Ishikawa (cell line): ENCODE measurements at regions not wholly inside any gene's neighbourhood (a gene's known extent, or its start where the extent isn't known, plus 50 kb on each side); places are given as distances from the start of the nearest gene placed in this dataset.

ENCODE experiments used
- CEBPB ChIP-seq: IDR thresholded peaks from 2 replicates; pipeline ENCODE4 v1.6.1; 2012
- CREB1 ChIP-seq: IDR thresholded peaks from 2 replicates; pipeline ENCODE4 v1.6.1; 2012; ENCODE audit warnings: low read depth
- EGR1 ChIP-seq: IDR thresholded peaks from 2 replicates; pipeline ENCODE4 v1.6.1; 2012
- EP300 ChIP-seq: IDR thresholded peaks from 2 replicates; pipeline ENCODE4 v1.6.1; 2012; ENCODE audit warnings: borderline replicate concordance
- FOXM1 ChIP-seq: IDR thresholded peaks from 2 replicates; pipeline ENCODE4 v1.6.1; 2012; ENCODE audit warnings: low read depth, borderline replicate concordance
- NFIC ChIP-seq: IDR thresholded peaks from 2 replicates; pipeline ENCODE4 v1.6.1; 2012
- RAD21 ChIP-seq: IDR thresholded peaks from 2 replicates; pipeline ENCODE4 v1.6.1; 2012; ENCODE audit warnings: low read depth
- TAF1 ChIP-seq: IDR thresholded peaks from 2 replicates; pipeline ENCODE4 v1.6.1; 2012; ENCODE audit warnings: low read depth, mild to moderate bottlenecking
- TCF12 ChIP-seq: IDR thresholded peaks from 2 replicates; pipeline ENCODE4 v1.6.1; 2012; ENCODE audit warnings: low read depth
- TEAD4 ChIP-seq: IDR thresholded peaks from 2 replicates; pipeline ENCODE4 v1.6.1; 2012
- YY1 ChIP-seq: IDR thresholded peaks from 2 replicates; pipeline ENCODE4 v1.6.1; 2012; ENCODE audit warnings: low read depth
- TF ChIP-seq, protein P1 (sequence below): IDR thresholded peaks from 2 replicates; pipeline ENCODE4 v1.6.1; 2012
- TF ChIP-seq, protein P2 (sequence below): IDR thresholded peaks from 2 replicates; pipeline ENCODE4 v1.6.1; 2012
- TF ChIP-seq, protein P3 (sequence below): IDR thresholded peaks from 2 replicates; pipeline ENCODE4 v1.6.1; 2012; ENCODE audit warnings: low read depth, mild to moderate bottlenecking

DNA sequence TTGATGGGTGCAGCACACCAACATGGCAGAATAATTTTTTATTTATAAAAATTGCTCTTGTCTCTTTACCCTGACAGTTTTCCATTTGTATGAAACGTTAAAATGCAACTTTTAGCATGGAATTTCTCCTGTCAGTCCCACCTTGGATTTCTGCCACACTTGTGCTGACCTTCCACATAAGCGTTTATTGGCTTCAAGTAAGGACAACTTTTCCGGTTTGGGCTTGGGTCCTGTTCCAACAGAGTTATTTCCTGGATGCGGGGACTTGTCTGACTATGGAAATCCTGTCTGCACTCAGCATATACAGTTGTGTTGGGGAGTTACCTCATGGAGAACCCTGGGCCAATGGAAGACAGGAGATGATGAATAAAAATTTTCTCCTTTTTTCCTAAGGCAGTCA is 294.7 kb downstream of the NAF1 start:
- no peak for TF ChIP-seq TEAD4
- TF ChIP-seq TCF12: no peak
- TF ChIP-seq CEBPB: no peak
- TF ChIP-seq EGR1: no peak
- TF ChIP-seq RAD21: no peak
- no peak for TF ChIP-seq YY1
- TF ChIP-seq, protein P1, sequence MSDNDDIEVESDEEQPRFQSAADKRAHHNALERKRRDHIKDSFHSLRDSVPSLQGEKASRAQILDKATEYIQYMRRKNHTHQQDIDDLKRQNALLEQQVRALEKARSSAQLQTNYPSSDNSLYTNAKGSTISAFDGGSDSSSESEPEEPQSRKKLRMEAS: no peak
- TF ChIP-seq CREB1: no peak
- TF ChIP-seq NFIC: no peak
- TF ChIP-seq, protein P2, sequence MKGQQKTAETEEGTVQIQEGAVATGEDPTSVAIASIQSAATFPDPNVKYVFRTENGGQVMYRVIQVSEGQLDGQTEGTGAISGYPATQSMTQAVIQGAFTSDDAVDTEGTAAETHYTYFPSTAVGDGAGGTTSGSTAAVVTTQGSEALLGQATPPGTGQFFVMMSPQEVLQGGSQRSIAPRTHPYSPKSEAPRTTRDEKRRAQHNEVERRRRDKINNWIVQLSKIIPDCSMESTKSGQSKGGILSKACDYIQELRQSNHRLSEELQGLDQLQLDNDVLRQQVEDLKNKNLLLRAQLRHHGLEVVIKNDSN: no peak
- TF ChIP-seq FOXM1: no peak
- TF ChIP-seq, protein P3, sequence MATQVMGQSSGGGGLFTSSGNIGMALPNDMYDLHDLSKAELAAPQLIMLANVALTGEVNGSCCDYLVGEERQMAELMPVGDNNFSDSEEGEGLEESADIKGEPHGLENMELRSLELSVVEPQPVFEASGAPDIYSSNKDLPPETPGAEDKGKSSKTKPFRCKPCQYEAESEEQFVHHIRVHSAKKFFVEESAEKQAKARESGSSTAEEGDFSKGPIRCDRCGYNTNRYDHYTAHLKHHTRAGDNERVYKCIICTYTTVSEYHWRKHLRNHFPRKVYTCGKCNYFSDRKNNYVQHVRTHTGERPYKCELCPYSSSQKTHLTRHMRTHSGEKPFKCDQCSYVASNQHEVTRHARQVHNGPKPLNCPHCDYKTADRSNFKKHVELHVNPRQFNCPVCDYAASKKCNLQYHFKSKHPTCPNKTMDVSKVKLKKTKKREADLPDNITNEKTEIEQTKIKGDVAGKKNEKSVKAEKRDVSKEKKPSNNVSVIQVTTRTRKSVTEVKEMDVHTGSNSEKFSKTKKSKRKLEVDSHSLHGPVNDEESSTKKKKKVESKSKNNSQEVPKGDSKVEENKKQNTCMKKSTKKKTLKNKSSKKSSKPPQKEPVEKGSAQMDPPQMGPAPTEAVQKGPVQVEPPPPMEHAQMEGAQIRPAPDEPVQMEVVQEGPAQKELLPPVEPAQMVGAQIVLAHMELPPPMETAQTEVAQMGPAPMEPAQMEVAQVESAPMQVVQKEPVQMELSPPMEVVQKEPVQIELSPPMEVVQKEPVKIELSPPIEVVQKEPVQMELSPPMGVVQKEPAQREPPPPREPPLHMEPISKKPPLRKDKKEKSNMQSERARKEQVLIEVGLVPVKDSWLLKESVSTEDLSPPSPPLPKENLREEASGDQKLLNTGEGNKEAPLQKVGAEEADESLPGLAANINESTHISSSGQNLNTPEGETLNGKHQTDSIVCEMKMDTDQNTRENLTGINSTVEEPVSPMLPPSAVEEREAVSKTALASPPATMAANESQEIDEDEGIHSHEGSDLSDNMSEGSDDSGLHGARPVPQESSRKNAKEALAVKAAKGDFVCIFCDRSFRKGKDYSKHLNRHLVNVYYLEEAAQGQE: no peak
- no peak for TF ChIP-seq EP300
- no peak for TF ChIP-seq TAF1

DNA sequence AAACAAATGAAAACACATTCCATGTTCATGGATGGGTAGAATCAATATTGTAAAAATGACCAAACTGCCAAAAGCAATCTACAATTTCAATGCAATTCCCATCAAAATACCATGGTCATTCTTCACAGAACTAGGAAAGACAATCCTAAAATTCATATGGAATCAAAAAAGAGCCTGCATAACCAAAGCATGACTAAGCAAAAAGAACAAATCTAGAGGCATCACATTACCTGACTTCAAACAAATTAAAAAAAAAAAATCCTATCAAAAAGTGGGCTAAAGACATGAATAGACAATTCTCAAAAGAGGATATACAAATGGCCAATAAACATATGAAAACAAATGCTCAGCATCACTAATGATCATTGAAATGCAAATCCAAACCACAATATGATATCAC is 297.5 kb downstream of the NAF1 start:
- TF ChIP-seq TEAD4 (no peak), TCF12 (no peak), FOXM1 (no peak), EP300 (no peak), CREB1 (no peak)
- TF ChIP-seq, protein P1: no peak

DNA sequence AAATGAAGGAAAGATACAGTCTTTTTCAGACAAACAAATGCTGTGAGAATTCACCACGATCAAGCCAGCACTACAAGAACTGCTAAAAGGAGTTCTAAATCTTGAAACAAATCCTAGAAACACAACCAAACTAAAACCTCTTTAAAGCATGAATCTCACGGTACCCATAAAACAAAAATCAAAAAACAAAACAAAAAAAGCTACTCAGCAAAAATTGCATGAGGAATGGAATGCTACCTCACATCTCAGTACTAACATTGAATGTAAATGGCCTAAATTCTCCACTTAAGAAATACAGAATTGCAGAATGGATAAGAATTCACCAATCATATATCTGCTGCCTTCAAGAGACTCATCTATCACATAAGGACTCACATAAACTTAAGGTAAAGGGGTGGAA is 300.1 kb downstream of the NAF1 start:
- TF ChIP-seq TCF12: no peak
- TF ChIP-seq NFIC: no peak
- TF ChIP-seq, protein P3: no peak

DNA sequence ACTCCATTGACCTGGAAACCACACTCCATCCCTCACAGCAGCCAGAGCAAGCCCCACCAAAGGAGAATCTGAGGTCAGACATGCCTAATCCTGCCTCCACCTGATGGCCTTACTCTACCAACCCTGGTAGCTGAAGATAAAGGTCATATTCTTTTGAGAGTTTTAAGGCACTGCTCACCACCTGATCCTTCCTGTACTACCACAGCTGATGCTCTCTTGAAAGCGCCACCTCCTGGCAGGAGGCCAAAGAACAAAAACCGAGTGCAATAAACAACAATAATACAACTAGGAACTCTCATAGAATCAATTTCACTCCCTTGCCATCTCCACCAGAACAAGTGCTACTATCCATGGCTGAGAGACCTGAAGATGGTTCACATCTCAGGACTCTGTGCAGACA is 301.6 kb downstream of the NAF1 start:
- TF ChIP-seq NFIC: no peak
- no peak for TF ChIP-seq TEAD4

DNA sequence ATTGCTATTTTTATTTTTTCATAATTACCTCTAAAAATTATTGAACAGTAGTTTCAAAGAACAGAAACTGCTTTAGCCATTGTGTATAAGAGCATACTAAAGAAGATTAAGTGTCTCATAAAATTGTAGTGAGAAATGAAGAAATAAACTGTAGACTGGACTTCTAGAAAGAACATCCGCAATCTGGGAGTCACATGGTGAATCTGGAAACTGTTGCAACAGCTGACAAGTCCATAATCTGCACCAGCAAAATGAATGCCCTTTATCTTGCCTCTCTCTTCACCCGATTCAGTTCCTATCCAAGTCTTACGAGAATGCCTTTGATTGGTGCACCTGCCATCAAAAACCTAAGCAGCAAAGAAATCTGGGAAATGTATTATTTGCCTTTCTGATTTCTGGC is 312.9 kb downstream of the NAF1 start:
- TF ChIP-seq CREB1 (no peak), RAD21 (no peak), EP300 (no peak), TAF1 (no peak), NFIC (no peak), TEAD4 (no peak), CEBPB (no peak)

DNA sequence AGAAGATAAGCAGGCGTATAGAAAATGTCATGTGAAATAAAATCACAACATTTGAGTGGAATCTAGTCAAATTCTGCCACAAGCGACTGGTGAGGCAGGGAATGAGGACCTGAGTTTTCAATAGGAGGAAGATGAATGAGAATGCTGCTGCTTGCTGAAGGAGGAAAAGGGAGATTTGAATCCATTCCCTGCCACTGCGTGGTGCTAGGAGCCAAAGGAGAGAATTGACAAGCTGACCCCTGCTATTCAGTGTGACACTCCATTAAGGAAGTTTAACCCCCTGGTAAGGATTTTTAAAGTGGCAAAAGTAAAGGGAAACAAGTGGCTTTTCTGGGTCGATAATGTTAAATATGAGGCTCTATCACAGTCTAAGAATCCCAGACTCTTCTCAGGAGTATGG is 314.0 kb downstream of the NAF1 start:
- TF ChIP-seq YY1 (no peak), EGR1 (no peak), TAF1 (no peak), TCF12 (no peak)
- TF ChIP-seq, protein P1: no peak

DNA sequence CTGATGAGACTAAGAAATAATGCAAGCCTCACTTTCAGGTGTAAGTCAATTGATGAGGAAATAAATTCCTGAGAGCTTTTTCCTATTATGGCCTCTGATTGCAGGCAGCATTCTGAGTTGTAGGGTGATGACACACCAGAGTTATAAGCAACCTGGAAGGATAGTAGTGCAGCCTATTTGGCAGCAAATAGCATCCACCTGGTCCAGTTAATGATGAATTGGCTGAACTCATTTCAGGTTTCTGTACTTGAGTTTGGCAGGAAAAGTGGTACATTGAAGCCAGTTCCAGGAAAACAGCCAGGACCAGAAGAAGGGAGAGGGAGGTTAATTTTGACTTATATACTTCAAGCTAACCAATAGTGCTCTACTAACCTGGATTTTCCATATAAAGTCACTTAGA is 316.8 kb downstream of the NAF1 start:
- no peak for TF ChIP-seq FOXM1
- TF ChIP-seq, protein P2: no peak
- TF ChIP-seq CEBPB: no peak
- no peak for TF ChIP-seq CREB1
- no peak for TF ChIP-seq RAD21
